VCaP (cell line): ENCODE measurements at regions not wholly inside any gene's neighbourhood (a gene's known extent, or its start where the extent isn't known, plus 50 kb on each side); places are given as distances from the start of the nearest gene placed in this dataset.
A peak's percentile ranks its signal among the peaks of the same experiment; 100 is the strongest.

Source experiments
- H3K27ac ChIP-seq: fragments of 450-650 bp; 2 replicates; pipeline ENCODE4 v1.5.1; 2017
- TF ChIP-seq, protein P1 (sequence below): fragments of 450-650 bp; conservative IDR thresholded peaks from 2 replicates; pipeline ENCODE4 v1.5.1; 2017; ENCODE audit warnings: mild to moderate bottlenecking, moderate library complexity

DNA sequence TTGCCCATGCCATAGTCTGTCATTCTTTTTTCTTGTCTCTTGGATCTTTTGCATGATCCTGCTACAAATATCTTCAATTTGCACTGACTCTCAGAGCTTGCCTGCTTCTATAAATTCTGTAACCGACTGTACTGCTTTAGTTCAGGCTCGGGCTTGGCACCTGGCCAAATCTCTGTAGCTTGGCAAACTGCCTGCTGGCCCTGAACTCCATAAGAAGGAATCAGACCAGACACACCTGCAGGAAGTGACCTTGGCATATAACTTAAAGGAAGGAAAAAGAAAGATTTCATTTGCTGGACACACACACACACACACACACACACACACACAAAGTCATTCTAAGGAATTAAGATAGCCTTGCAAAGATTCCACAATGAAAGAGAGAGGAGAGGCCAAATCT lies 291.2 kb upstream of the DDX18 start:
- TF ChIP-seq, protein P1, sequence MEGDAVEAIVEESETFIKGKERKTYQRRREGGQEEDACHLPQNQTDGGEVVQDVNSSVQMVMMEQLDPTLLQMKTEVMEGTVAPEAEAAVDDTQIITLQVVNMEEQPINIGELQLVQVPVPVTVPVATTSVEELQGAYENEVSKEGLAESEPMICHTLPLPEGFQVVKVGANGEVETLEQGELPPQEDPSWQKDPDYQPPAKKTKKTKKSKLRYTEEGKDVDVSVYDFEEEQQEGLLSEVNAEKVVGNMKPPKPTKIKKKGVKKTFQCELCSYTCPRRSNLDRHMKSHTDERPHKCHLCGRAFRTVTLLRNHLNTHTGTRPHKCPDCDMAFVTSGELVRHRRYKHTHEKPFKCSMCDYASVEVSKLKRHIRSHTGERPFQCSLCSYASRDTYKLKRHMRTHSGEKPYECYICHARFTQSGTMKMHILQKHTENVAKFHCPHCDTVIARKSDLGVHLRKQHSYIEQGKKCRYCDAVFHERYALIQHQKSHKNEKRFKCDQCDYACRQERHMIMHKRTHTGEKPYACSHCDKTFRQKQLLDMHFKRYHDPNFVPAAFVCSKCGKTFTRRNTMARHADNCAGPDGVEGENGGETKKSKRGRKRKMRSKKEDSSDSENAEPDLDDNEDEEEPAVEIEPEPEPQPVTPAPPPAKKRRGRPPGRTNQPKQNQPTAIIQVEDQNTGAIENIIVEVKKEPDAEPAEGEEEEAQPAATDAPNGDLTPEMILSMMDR = no peak
- peak overlapping the region; percentile 68 for H3K27ac ChIP-seq

DNA sequence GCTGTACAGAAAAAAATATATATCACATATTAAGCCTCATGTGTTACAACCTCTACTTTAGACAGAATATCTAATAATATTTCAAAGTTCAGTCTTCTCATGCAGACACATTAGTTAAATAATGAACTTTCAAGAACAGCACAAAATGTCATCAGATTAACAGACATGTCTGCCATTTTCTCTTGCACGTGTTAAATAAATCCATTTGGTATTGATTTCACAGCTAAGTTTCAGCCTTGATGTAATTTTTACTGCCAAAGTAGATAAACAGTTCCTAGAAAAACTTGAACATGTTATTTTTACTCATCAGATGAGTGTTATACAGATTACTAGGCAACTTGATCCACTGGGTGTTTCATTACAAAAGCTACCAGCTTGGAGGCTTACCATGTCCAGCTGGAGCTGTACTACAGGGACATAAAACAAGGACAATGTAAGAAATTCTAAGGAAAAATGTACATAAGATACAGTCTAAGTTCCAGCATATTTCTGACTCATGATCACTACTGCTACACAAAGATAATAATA lies 290.7 kb upstream of the DDX18 start:
- TF ChIP-seq, protein P1 = no peak
- peak overlapping the region; percentile 68 for H3K27ac ChIP-seq

DNA sequence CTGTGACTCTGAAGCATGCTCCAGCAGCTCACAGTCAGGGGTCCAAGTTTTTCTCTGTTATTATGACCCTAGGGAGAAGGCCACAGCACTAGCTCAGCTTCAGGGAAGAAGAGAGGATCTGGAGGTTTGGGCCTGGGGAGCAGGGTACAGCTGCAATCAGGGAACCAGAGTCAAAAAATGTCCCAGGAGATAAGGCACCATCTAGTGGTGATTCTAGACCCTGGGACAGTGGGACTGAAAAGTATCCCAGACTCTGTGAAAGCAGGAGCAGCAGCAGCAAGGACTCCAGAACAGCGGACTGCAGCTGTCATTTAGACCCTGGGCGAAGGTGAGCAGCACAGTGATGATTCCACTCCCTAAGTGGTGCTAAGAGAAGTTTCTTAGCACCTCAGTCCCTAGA lies 278.4 kb upstream of the DDX18 start:
- H3K27ac ChIP-seq = no peak overlapping the region
- TF ChIP-seq, protein P1 = peak; percentile 85

DNA sequence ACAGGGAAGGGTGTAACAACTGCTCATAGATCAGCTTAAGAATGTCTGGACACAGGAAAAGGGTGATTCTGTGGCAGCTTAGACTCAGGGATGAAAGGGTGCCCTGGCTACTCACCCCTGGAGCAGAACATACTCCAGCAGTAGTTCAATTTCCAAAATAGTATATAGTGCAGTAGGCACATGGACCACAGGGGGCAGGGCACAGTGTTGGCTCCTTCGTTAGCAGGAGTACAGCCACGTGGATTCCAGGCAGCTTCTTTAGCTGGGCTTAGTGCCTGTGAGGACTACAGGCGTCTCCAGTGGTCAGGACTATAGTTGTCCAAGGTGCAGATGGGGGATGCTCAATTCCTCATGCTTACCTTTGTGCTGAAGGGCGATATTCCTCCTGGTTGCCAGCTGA lies 277.5 kb upstream of the DDX18 start:
- no peak overlapping the region for H3K27ac ChIP-seq
- TF ChIP-seq, protein P1 = no peak

DNA sequence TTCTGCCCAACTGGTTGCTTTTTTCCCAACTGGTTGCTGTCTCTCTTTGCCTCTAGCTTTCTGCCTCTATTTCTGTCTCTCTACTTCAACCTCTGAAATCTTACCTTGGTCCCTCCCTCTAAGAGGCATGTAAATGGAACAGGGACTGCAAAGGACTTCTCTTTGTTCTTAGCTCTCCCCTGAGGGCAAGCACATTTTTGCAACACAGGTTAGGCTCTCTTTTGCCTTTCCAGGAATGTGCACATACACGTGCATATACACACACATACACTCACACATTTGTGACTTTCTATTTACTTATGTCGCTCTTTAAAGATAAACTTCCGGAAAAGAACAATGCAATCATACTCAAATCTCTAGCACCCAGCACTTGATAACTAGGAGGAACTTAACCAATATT lies 262.6 kb upstream of the DDX18 start:
- TF ChIP-seq, protein P1 = no peak
- peak overlapping the region; percentile 67 for H3K27ac ChIP-seq

DNA sequence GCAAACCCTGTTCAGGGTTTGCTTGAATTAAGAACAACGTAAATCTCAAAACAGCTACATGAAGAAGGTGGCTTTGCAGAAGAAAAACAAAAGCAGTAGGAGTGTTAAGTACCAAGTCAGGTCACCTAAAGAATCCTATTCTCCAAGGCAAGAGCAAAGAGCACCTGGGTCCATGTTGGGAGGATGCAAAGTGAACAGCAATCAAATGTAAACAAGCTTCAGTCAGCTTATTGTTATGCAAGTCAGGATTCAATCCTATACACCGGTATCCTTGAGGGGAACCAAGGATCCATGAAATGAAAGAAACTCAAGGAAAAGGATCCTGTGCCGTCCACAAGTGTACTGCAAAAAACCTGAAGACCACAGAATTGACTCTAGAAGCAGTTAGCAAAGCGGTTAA lies 261.0 kb upstream of the DDX18 start:
- no peak overlapping the region for H3K27ac ChIP-seq
- TF ChIP-seq, protein P1 = no peak

DNA sequence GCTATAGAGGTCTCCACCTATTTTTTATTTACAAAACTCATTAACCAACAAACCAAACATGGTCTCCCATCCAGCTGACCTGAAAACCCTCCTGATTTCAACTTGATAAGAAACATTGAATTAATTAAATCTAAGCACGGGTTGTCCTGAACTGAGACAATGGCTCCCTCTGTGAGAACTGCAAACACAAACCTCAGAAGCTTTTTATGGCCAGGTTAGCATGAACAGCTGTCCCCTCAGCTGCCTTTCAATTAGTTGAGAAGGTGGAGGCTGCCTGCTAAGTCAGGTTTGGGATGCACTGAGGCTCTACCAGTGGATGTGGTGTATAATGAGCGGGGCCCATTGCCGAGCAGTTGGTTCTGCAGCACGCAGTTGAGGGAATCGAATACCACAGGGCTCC lies 258.5 kb upstream of the DDX18 start:
- H3K27ac ChIP-seq = peak overlapping the region; percentile 37
- TF ChIP-seq, protein P1 = no peak
